ENCODE measurements at regions not wholly inside any gene's neighbourhood (a gene's known extent, or its start where the extent isn't known, plus 50 kb on each side); places are given as distances from the start of the nearest gene placed in this dataset.
"Not testable (repeated sequence)": the region's sequence is repeated elsewhere in the genome, so short reads cannot be mapped to it uniquely, and the experiment has no call there.

GRCh38 chr6:119858901-119859300 is 509.3 kb upstream of the MAN1A1 start:
- DNase-seq: no peak

GRCh38 chr6:119856136-119856535 is 506.6 kb upstream of the MAN1A1 start:
- peak; percentile 9 for DNase-seq

GRCh38 chr6:119848696-119849095 is 499.1 kb upstream of the MAN1A1 start:
- DNase-seq: no peak

GRCh38 chr6:119845161-119845560 is 495.6 kb upstream of the MAN1A1 start:
- DNase-seq: no peak

- DNase-seq: no peak
Measured at GRCh38 chr6:119844387-119844786, 494.8 kb upstream of the MAN1A1 start.

GRCh38 chr6:119842191-119842590 is 492.6 kb upstream of the MAN1A1 start:
- no peak for DNase-seq

- no peak for DNase-seq
Measured at GRCh38 chr6:119838043-119838442, 488.5 kb upstream of the MAN1A1 start.

GRCh38 chr6:119834418-119834817 is 484.9 kb upstream of the MAN1A1 start:
- no peak for DNase-seq

- DNase-seq: no peak
Measured at GRCh38 chr6:119832411-119832810, 482.9 kb upstream of the MAN1A1 start.

- DNase-seq: no peak
Measured at GRCh38 chr6:119830494-119831295, 481.1 kb upstream of the MAN1A1 start.

GRCh38 chr6:119830069-119830468 is 480.5 kb upstream of the MAN1A1 start:
- no peak for DNase-seq

GRCh38 chr6:119829499-119829898 is 479.9 kb upstream of the MAN1A1 start:
- DNase-seq: not testable (repeated sequence)

- DNase-seq: no peak
Measured at GRCh38 chr6:119829006-119829405, 479.4 kb upstream of the MAN1A1 start.

GRCh38 chr6:119821380-119821779 is 471.8 kb upstream of the MAN1A1 start:
- DNase-seq: no peak

GRCh38 chr6:119818876-119819275 is 469.3 kb upstream of the MAN1A1 start:
- no peak for DNase-seq

GRCh38 chr6:119814609-119815400 is 465.2 kb upstream of the MAN1A1 start:
- DNase-seq: no peak

GRCh38 chr6:119802464-119802863 is 452.9 kb upstream of the MAN1A1 start:
- no peak for DNase-seq

- no peak for DNase-seq
Measured at GRCh38 chr6:119801056-119801455, 451.5 kb upstream of the MAN1A1 start.

- no peak for DNase-seq
Measured at GRCh38 chr6:119800526-119800925, 451.0 kb upstream of the MAN1A1 start.

- no peak for DNase-seq
Measured at GRCh38 chr6:119799596-119800509, 450.3 kb upstream of the MAN1A1 start.

GRCh38 chr6:119791736-119792135 is 442.2 kb upstream of the MAN1A1 start:
- no peak for DNase-seq

GRCh38 chr6:119781365-119781764 is 431.8 kb upstream of the MAN1A1 start:
- DNase-seq: no peak

- no peak for DNase-seq
Measured at GRCh38 chr6:119768201-119768600, 418.6 kb upstream of the MAN1A1 start.
